Bone marrow (tissue), 2 donors: ENCODE measurements at regions not wholly inside any gene's neighbourhood (a gene's known extent, or its start where the extent isn't known, plus 50 kb on each side); places are given as distances from the start of the nearest gene placed in this dataset.
"Not testable (repeated sequence)": the region's sequence is repeated elsewhere in the genome, so short reads cannot be mapped to it uniquely, and the experiment has no call there.

ENCODE experiments used
- DNase-seq, 2 donors: peaks; one replicate each; lab custom pipeline; 2025; lab: John Stamatoyannopoulos, UW

DNA sequence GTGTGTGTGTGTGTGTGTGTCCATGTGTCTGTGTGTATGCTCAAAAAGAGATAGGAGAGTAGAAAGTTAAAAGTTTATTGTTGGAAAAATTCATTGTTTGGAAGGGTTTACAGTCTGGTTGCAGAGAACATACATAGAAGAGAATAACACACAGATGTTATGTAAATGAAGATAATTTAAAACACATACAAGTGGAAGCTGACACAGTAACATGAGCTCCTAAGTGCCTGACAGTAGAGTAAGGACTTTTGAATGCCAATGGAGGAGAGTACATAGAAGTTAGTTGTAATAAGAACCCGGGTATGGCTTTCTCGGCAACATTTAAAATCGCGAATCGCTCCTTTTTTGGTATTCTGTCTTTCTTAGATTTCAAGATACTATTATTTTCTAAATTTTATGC lies 137.0 kb upstream of the FANCL start:
- no peak for DNase-seq

DNA sequence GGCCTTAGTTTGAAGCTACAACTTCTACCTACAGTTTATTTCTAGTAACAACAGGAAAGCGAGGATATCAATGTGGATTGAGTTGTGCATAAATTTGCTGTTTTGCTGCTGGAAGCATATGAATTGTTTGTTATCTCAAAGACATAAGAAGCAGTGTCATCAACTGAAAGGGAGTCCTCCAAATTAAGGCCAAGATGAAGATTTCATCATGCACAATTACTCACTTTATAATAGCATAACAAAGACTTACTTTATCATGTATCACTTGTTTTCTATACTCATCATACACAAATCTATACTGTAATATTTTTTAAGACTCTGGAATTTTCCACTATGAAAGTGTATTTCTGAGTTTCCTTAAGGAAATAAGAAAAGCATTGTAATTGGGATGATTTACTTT lies 136.1 kb upstream of the FANCL start:
- no peak for DNase-seq

DNA sequence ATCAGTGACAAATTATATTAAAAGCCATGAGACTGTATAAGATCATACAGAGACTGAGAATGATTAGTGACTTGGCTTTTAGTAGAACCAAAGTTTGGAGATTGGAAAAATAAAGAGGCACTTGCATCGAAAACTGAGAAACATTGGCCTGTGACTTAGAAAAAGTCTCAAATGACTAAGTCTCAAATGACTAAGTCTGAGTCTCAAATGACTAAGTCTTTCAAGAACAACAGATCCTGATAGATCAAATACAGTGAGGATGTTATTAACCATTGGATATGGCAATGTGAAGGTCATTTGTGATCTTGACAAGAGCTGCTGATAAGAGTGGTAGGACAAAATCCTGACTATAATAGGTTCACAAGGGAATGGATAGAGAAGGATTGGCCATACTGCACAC lies 135.5 kb upstream of the FANCL start:
- no peak for DNase-seq

DNA sequence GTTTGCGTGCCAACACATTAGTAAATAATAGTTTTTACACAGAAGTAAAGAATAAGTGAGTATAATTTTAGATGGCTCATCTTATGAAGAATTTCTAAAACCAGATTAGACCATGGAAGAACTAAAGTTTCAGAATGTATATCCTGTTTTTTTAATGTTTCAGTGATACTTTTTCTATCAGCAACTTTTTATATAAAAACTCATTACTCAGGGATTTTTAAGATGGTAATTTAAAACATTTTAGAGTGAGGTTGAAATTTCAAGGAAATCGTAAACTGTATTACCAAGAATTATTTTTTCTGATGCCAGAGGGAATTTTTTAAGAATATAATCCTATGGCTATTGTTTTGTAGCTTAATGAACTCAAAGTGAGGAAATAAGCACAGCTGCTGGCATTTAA lies 128.5 kb upstream of the FANCL start:
- no peak for DNase-seq

DNA sequence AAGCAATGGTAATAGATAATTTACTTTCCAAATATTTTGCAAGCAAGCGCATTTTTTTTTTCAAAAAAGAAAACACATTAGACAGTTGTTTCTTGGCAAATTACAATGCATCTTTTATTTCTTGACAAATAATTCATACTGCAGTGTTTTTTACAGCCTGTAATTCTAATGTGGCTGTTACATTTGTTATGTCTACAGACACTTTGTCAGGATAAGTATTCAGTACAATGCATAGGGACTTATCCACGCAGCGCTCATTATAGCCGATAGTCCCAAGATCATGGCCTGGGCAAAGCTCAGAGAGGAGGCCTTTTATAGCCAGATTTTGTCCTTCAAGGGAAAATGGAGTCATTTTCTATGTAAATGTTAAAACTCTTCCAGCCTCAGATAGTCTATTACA lies 123.0 kb upstream of the FANCL start:
- no peak for DNase-seq

DNA sequence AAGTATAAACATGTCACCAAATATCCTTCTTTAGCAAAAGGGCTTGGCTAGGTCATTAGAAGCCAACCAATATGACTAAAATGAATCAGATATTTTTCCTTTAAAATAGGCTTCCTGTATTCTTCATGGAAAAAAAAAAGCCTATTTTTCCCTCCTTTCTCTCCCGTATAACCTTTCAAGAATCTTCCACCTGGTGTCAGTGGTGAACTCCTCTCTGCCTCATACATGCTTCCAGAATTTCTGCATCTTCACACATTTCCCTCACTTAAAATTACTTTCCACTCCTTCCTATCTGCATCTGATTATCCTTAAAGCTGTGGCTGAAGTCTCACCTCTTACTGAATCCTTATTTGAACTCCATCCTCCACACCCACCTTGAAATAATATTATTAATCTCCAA lies 116.9 kb upstream of the FANCL start:
- DNase-seq, result no peak

- no peak for DNase-seq
These were observed 116.4 kb upstream of the FANCL start for GRCh38 chr2:58357521-58357920.

GRCh38 chr2:58354230-58354629 lies 113.1 kb upstream of the FANCL start:
- DNase-seq, result no peak

DNA sequence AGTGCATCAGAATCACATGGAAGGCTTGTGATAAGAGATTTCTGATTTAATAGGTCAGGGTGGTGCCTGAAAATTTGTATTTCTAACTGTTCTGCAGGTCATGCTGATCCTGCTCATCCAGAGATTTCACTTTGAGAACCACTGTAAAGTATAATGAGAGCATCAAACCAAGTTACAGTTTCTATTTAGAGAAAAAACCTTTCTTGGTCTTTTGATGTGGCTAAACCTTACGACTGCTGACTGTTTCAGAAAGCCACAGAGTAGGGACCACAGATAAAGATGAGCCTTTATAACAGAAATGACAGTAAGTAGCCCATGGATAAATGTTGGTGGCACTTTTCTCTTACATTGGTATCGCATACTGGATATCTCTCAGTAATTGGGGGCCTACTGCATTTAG lies 109.4 kb upstream of the FANCL start:
- DNase-seq, result no peak

GRCh38 chr2:58347810-58348209 lies 106.7 kb upstream of the FANCL start:
- DNase-seq, result no peak

DNA sequence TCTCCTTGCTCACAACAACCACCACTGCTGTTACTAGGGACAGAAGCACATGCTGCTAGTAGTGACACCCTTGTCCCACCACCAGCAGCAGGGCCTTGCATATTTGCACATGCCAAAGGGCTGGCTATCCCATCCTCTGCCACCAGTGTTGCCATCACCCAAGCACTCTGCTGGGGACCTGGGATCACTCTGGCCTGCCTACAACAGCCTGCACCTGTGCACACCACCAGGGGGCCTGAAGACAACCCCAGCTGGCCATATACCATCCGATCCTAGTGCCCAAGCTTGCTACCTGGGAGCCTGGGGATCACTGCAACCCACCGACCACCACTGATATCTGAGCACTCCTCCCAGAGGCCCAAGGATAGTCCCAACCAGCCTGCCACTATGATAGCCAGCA lies 99.9 kb upstream of the FANCL start:
- no peak for DNase-seq

DNA sequence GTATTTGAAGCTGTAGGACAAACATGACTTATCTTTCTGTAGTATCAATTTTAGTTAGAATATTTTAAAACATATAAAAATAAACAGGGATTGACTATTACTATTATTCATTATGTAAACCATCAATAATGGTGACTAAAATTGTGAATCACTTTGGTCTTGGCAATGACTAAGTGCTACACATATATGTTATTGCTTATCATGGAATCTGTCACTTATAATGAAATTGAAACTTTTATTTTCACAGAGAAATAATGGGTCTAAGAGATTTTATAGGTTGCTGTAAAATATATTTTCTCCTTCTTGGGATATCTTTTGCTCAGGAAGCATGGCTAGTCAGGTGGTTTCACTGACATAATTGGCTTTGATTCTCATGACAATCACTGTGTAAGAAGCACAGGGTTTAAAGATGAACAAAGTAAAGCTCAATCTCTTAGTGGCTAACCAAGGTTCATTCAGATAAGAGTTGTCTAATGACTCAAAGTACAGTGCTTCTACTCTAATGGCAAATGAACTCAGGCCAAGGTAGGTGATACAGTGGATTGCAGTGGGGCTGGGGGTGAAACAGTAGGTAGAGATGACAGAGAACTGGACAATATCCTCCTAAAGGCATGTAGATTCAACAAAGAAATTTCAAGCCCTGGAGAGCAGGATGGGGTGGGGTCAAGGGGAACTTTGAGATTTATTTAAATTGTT lies 98.6 kb upstream of the FANCL start:
- no peak for DNase-seq

GRCh38 chr2:58336416-58336815 lies 95.3 kb upstream of the FANCL start:
- DNase-seq, result no peak

DNA sequence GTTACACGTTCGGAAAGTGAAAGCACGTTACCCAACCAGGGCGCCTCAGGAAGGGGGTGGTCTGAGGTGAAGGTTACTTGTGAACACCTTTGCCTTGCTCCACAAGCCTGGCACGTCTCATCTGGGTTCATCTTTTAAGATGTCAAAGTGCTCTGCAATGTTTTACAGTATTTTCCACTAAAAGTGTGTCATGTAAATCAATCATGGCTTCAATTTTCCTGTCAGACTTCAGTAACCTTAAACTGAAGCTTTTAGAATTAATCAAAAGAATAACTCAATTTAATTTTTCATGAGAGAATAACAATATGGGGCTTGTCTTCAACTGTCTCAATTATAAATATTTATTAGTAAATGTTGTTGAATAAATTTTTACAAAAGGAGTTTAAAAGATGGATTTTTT lies 93.3 kb upstream of the FANCL start:
- no peak for DNase-seq

- not testable (repeated sequence) for DNase-seq
These were observed 84.3 kb upstream of the FANCL start for GRCh38 chr2:58325296-58325895.

- no peak for DNase-seq
These were observed 78.4 kb upstream of the FANCL start for GRCh38 chr2:58319481-58319880.

DNA sequence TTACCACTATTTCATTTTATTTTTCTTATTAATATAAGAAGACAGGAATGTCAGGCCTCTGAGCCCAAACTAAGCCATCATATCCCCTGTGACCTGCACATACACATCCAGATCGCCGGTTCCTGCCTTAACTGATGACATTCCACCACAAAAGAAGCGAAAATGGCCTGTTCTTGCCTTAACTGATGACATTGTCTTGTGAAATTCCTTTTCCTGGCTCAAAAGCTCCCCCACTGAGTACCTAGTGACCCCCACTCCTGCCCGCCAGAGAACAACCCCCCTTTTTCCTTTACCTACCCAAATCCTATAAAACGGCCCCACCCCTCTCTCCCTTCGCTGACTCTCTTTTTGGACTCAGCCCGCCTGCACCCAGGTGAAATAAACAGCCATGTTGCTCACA lies 77.8 kb upstream of the FANCL start:
- not testable (repeated sequence) for DNase-seq

- no peak for DNase-seq
These were observed 72.8 kb upstream of the FANCL start for GRCh38 chr2:58313926-58314325.

DNA sequence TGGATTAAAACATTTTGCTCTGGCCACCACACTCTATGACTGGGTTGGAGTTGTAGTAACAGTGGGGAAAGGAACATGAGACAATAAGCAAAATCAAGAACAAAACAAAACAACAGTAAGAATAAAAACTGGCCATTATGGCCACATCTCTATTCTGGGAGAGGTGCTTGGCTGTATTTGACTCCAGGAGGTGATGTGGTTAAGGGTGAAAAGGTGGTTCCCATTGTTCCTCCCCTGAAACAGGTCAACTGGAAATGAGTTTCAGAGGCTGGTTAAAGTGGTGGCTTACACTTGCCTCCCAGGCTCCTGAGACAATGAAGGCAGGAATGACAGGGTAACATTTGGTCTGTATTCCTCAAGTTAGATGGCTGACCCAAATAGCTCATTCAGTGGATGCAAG lies 67.3 kb upstream of the FANCL start:
- DNase-seq, result no peak

DNA sequence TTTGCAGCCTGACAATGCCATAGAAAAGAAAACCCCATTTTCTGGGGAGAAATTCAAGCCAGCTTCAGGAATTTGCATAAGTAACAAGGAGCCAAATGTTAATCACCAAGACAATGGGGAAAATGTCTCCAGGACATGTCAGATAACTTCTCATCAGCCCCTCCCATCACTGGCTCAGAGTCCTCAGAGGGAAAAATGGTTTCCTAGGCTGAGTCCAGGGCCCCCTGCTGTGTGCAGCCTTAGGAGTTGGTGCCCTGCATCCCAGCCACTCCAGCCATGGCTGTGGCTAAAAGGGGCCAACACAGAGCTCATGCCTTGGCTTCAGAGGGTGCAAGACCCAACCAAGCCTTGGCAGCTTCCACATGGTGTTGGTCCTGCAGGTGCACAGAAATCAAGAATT lies 63.7 kb upstream of the FANCL start:
- DNase-seq, result no peak

DNA sequence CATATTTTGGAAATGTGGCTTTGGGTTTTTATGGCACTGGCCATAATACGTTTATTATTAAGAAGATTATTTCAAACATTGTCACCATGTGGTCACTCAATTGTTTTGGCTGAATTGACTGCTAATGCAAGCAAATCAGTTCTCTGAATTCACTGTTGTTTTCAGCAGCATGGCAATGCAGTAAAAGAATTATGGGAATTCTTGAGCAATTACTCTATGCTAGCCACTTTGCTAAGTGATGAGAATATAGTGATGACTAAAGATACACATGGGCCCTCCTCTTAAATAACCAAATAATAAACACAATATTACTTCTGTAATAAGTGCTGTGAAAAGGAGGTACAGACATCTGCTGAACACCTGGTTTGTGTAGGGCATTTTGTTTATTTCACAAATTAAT lies 58.0 kb upstream of the FANCL start:
- no peak for DNase-seq

GRCh38 chr2:58293056-58293455 lies 51.9 kb upstream of the FANCL start:
- DNase-seq, result no peak

DNA sequence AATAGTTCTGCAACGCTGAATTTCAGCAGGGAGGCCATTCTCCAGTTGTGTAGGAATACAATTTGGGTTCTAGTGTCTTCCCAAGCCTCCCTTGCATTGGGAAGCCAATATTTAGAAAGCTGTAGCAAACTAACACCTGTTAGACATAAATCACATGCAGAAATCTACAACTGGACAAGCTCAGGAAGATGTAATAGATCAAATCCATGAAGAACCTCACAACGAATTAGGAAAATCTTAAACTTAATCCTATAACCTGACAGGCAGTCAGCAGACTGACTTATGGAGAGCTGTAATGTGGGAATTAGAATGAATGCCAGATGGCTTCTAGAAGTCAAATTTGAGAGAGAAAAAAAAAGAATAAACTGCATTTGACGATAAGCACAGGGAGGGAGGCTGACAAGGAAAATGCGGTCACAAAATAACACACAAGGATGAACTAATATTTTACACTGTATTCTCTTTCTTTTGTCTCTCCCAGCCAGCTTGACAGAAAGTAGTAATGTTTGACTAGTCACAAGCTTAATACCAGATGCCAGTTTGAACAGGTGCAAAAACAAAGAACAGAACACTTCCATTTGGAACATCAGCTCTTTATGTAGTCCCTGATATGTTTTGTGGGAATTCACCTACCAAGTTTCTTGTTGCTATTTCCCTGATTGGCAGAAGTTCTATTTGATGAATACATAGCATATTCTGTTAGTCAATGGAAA lies 50.8 kb upstream of the FANCL start:
- DNase-seq, result no peak
